ENCODE measurements at regions not wholly inside any gene's neighbourhood (a gene's known extent, or its start where the extent isn't known, plus 50 kb on each side); places are given as distances from the start of the nearest gene placed in this dataset.
"Not testable (repeated sequence)": the region's sequence is repeated elsewhere in the genome, so short reads cannot be mapped to it uniquely, and the experiment has no call there.

DNA sequence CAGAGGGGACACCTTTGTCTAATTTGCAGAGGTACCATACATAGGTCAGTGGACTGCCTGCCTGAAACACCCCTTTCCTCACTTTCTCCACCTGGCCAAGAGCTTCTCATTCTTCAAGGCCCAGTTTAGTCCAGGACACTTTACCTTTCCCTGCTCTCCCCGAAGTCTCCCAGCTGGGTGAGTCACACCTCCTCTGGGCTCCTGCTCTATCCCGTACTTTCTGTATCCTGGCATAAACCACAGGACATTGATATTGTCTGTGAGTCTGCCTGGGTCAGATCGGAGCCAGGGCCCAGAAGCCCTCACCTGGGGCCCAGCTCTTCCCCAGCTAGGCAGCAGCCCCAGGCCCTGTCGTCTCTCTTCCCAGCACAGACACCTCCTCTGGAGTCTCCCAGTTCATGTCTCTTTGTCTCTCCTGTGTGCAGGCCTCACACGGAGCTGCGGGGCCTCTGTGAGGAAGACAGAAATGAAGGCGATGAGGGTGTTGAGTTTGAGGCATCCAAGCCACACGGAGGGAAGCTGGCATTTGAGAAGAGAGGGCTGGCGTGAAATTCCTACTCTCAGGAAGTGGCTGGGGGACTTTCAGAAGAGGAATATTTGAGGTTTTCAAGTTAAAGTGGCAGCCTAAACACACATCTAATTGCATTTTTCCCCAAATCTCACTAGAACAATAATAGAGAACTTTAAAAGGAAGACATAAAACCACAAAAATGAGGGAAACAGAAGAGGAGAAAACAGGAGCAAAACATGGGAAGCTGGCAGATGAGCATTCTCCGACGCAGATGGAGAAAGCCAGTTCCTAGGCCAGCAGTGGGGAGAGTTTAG lies 79.6 kb upstream of the LAPTM4A start:
- peak; percentile 87 for DNase-seq

GRCh38 chr2:20130160-20130560 lies 78.7 kb upstream of the LAPTM4A start:
- DNase-seq = no peak

- DNase-seq = no peak
These were observed 78.1 kb upstream of the LAPTM4A start for GRCh38 chr2:20129331-20130159.

DNA sequence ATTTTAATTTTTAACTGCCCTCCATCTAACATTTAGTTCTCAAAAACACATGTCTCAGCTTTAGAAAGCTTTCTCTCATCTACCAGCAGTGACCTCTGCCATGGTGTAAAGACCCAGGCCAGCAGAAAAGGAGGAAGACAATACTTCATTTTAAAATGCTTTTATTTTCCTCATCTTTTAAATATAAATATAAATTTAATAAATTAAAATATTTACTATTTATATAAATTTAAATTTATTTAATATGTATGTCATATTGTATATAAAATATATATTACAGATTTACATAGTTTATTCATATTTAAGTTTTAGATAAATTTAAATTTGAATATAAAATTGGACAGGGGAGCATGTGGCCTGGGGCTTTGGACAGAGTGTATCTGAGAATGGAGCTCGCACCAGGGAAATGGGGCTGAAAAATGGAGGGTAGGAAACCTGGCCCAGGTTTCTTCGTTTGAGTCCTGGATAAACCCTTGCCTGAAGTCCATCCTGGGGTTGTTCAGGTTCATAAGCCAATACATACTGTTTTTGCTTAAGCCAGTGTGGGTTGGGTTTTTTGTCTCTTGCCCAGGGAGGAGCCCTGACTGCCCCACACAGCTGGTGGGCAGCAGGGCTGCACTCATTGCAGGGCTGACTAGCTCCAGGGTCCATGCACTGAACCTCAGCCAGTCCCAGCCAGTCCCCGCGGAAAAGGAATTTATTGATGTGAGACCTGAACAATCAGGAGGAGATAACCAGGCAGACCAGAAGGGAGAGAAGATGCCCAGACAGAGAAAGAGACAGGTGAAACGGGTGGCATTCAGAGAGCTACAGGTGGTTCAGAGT lies 77.3 kb upstream of the LAPTM4A start:
- DNase-seq = no peak

- DNase-seq = no peak
These were observed 75.0 kb upstream of the LAPTM4A start for GRCh38 chr2:20126469-20126868.

DNA sequence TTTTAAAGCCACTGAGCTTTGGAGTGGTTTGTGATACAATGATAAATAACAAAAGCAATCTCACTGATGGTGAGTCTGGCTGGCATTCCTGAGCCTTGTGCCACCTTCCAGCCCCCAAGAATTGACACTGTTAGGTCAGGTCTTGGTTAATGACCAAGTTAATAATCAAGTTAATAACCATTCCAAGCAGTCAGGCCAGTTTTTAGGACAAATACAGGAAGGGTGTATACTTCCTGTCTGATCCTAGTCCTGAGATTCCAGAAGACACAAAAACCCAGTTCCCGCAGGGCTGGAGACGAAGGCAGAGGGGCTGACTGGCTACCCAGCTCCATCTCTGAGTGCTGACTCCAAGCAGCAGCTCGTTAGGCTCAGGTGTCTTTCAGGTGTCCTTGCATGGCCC lies 74.6 kb upstream of the LAPTM4A start:
- DNase-seq = no peak

DNA sequence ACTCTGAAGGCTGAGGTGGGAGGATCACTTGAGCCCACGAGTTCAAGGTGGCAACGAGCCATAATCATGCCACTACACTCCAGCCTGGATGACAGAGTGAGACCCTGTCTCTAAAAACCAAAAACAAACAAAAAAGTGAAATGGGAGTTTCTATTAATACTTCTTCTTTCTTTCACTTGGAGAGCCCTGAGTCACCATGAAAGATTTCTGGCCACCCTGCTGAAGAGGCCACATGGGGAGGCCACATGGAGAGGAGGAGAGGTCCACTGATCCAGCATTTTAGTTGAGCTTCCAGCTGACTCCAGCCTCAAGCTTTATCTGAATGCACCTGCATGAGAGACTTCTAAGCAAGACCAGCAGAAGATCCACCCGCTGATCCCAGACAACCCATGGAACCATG lies 74.2 kb upstream of the LAPTM4A start:
- DNase-seq = peak; percentile 17

DNA sequence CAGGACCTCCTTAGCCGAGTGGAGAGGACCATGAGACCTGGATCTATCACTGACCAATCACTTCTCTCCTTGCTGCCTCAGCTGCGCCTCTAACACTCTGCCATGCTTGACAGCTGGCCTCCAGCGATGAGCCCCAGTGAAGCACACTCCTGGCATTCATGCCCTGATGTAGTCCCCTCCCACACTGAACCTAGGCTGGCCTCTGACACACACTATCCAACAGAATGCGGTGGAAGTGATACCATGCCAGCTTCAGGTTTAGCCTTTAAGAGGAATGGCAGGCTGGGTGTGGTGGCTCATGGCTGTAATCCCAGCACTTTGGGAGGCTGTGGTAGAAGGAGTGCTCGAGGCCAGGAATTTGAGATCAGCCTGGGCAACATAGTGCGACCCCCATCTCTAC lies 73.7 kb upstream of the LAPTM4A start:
- DNase-seq = no peak

GRCh38 chr2:20123871-20124594 lies 72.6 kb upstream of the LAPTM4A start:
- DNase-seq = no peak

- no peak for DNase-seq
These were observed 71.4 kb upstream of the LAPTM4A start for GRCh38 chr2:20122864-20123263.

GRCh38 chr2:20120569-20121416 lies 69.4 kb upstream of the LAPTM4A start:
- DNase-seq = no peak

DNA sequence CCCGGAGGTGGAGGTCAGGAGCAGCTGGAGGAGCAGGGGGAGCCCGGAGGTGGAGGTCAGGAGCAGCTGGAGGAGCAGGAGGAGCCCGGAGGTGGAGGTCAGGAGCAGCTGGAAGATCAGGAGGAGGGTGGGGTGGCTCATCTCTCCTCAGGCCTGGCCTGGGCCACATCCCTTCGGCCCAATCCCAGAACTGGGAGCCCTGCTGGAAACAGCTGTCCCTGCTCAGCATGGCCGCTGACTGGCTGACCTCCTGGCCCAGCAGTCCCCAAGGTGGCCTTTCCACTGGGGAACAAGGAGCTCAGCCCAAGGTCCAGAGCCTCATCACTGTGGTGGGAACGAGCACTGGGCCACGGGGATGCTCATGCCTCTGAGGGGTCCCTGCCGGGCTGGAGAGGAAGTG lies 66.6 kb upstream of the LAPTM4A start:
- DNase-seq = no peak

GRCh38 chr2:20115902-20116301 lies 64.5 kb upstream of the LAPTM4A start:
- DNase-seq = no peak

- DNase-seq = no peak
These were observed 63.9 kb upstream of the LAPTM4A start for GRCh38 chr2:20115374-20115773.

DNA sequence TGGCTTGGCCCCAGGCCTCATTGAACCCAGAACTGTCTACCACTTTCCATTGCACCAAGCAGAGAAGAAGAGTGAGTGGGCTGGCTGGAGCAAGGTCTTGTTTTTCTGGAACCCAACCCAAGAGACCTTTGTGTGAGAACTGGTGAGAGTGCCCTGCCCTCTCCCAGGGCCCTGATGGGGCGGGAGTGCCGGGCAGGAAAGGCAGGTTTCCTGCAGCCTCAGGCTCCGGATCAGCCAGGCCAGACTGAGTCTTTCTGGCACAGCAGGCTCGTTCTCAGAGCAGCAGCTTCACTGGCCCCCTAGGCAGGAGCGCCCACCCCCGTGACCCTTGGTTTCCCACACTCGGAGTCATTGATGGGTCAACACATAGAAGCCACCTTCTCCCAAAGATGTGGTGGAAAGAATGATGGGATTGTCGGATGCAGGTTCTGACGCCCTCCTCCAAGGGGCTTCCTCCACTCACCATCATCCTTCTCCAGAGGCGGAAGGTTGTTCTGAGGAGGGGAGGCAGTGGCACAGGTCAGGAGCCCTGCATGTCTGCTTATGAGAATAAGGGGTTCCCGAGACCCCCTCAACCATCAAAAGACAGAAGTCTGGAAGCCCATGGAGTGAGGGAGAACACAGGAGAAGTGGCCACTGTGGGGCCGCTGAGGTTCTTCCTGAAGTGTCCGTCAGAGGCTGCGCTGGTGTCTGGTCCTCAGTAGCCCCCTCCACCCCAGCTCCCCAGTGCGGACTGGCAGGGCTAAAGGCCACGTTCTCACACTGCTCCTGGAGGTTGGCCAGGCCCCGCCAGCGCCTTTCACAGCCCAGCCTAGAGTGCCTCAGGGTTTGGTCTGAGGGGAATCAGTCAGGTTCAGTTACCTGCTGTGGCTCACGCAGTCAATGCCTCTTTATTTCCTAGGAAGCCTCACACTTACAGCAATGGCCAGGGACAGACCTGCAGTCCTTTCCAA lies 62.8 kb upstream of the LAPTM4A start:
- no peak for DNase-seq

DNA sequence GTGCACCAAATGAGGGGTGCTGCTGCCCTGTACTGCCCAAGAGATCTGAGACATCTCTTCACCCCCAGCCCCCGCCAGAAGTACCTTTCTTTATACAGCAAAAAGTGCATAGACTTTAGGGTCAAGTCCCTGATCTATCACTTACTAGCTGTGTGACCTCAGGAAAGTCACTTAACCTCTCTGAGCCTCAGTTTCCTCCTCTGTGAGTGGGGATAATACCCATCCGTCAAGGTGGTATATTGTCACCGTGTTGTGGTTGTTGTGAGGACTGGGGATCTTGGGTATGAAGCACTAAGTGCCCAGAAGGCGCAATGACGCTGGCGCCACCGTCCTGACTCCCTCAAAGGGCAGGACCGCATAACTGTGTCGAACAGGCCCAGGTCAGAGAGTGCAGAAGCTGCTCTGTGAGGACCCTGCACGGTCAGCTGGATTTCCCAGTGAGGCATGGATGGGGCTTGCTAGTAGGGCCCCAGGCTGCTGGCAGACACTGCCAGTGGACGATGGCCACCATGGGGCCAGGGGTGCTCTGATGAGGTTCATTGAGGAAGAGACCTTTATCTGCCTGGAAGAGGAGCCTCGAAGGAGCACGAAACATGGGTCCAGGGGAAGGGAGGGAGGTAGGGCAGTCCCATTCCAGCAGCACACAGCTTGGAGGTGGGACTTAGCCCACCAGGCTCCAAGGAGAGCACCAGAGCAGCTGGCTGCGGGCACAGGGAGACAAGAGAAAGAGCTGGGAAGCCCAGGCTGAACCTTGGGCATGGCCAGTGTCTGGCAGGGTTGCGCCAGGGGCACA lies 61.8 kb upstream of the LAPTM4A start:
- no peak for DNase-seq

GRCh38 chr2:20112361-20112760 lies 60.9 kb upstream of the LAPTM4A start:
- DNase-seq = not testable (repeated sequence)

- DNase-seq = peak; percentile 27
These were observed 60.1 kb upstream of the LAPTM4A start for GRCh38 chr2:20111311-20112131.

Data from fibroblast of skin of abdomen (primary cell).